GM19025 (cell line): ENCODE measurements at regions not wholly inside any gene's neighbourhood (a gene's known extent, or its start where the extent isn't known, plus 50 kb on each side); places are given as distances from the start of the nearest gene placed in this dataset.

Experiments used
- ATAC-seq: cut with Tn5 transposase; IDR thresholded peaks from one replicate; pipeline ENCODE4 v1.9.1; 2021; ENCODE audit warnings: mild to moderate bottlenecking, low read depth, moderate library complexity; ENCODE audit not compliant: unreplicated experiment

GRCh38 chr2:217192366-217192765 is 332.5 kb upstream of the TNP1 start:
- ATAC-seq, result no peak

DNA sequence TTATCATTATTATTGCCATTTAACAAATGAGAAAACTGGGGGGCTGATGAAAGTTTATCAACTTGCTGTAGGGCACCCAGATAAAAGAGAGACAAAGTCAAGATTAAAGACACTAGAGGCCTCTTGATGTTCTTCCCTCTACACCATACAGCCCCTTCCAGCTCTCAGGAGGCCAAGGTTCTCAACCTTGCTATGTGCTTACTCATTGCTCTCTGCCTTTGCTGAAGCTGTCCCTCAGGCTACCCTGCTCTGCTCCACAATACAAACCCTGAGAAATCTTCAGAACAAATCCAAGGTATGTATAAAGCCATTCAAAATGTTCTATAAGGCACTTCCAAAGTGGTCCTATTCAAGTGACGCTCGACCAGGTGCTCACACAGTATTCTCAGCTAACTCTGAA is 329.9 kb upstream of the TNP1 start:
- ATAC-seq, result no peak

DNA sequence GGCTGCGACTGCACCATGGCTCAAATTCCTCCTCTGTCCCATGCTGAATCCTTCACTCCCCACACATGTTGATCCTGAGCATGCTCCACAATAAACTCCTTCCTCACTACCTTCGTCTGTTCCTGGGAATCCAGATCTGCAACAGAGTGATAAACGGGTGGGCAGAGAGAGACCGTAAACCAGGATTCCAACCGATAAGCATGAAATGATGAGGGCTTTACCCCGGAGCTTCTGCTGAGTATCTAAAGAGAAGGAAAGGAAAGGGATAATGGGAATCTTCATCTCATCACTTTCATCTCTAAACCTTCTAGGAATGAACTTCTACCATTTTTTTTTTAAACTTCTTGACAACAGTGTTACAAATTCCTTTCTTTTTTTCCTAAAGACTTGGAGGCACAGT is 329.3 kb upstream of the TNP1 start:
- ATAC-seq, result no peak

DNA sequence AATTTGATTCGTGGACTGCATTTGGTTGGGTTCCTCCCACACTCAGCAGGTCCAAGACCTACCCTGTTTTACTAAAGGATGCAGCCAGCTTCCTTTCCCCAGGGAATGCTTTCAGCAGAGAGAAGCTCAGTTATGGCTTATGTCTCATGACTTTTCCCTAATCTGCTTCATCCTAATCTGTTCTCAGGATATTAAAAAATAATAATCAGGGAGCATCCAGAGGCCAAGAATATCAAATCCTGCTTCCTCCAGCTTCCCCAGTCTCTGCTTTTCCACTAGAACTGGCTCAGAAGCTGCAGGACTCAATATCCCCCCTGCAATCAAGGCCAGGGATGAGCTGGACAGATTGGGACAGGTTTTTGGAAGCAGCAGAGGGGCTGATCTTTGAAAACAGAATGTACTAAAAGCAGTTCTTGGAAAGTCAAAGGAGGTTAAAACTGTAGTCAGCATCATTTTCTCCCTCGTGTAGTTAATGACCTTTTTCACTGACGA is 326.9 kb upstream of the TNP1 start:
- no peak for ATAC-seq

GRCh38 chr2:217186152-217186551 is 326.3 kb upstream of the TNP1 start:
- no peak for ATAC-seq

DNA sequence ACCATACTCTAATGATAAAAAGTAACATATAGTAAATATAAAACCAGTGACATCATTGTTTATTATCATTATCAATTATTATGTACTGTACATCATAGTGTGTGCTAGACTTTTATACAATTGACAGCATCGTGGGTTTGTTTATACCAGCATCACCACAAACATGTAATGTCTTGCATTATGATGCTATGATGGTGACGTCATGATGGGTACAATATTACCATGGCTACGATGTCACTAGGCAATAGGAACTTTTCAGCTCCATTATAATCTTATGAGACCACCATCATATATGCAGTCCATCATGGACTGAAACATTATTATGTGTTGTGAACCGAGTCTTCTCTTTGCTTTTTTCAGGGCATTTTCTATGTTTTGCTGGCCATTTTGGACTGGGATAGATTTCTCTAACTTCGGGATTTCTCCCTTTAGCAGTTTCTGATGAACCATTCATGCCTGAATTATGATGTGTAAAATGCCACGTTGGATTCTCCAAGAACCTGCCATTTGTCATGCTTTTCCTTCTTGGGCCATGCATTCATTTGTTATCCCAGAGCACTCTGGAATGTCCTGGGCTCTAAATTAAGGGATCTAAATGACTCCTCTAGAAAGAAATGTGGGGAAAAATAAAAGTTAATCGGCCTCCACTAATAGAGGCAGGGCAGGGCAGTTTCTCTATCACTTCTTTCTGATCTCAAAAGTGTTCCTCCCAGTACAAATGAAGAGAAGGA is 325.6 kb upstream of the TNP1 start:
- no peak for ATAC-seq

DNA sequence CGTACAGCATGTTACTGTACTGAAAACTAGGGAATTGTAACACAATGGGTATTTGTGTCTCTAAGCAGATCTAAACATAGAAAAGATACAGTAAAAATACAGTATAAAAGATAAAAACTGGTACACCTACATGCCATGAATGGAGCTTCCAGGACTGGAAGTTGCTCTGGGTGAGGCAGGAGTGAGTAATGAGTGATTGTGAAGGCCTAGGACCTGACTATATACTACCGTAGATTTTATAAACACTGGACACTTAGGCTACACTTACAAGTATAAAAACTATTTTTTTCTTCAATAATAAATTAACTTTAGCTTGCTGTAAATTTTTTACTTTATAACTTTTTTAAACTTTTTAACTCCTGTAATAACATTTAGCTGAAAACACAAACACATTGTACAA is 324.4 kb upstream of the TNP1 start:
- ATAC-seq, result no peak

DNA sequence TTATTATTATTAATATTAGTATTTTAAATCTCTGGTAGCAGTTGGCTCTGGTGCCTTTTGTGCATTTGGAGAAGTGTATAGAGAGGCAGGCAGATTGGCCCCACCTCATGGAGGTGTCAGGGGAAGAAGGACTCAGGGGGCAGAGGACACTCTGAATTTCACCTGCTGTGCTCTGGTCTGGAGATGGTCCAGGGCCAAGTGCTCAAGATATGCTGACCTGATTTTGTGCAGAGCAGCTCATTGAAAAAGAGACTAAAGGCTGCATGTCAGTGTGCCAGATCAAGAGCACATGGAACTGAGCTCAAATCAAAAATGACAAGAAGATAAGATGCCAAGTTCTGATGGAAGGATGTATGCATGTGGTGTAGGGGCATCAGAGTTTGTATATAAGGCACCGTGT is 323.6 kb upstream of the TNP1 start:
- no peak for ATAC-seq

- no peak for ATAC-seq
These were observed 323.1 kb upstream of the TNP1 start for GRCh38 chr2:217182926-217183325.

DNA sequence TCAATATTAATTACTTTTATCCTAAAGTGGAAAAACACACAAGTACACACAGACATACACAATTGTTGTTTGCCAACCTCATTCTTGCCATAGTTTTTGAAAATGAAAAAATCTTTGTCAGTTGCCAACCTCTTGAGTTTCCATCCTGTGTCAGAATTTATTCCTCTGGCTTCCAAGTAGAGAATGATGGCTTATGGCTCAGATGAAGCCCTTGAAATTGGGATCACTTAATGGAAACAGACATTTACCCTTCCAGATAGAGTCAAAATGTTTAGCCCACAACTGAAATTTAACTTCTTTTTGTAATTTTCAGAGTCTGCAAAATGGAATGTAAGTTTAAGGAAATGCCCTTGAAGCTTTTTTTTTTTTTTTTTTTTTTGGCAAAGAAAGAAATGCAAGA is 321.6 kb upstream of the TNP1 start:
- ATAC-seq, result no peak

DNA sequence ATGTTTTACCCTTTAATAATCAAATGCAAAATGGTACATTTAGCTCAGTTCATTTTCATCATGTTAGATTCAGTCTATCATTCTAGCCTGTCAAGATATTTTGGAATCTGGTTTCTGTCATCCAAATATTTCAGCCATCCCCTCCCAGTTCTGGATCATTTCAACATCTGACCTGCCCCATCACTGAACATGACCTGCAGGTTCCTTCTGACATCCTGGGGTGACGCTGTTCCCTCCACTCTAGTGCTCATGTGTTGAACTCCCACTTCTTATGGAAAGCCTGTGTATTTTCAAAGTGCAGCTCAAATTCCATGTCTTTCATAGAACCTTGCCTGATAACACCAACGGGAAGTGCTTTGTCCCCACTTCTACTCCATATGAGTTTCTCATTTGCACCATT is 320.0 kb upstream of the TNP1 start:
- no peak for ATAC-seq

GRCh38 chr2:217178341-217178740 is 318.5 kb upstream of the TNP1 start:
- ATAC-seq, result no peak

DNA sequence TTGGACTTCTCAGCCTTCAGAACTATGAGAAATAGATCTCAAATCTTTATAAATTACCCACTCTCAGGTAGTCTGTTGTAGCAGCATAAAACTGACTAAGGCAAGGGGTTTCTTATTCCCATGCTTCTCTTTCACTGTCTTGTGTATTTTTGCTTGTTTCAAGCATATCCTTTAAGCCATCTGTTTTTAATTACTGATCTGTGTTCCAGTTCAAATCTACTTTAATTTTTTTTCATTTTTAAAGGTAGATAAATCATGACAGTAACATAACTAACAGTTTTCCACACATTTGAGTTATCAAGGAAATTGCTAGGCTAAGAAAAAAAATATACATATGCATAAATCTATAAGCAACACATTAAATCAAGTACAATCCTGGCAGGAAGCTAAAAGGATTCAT is 317.9 kb upstream of the TNP1 start:
- no peak for ATAC-seq

- no peak for ATAC-seq
These were observed 312.0 kb upstream of the TNP1 start for GRCh38 chr2:217171874-217172273.

- no peak for ATAC-seq
These were observed 308.6 kb upstream of the TNP1 start for GRCh38 chr2:217168496-217168895.

- ATAC-seq, result no peak
These were observed 307.7 kb upstream of the TNP1 start for GRCh38 chr2:217167531-217167930.

GRCh38 chr2:217166241-217166850 is 306.5 kb upstream of the TNP1 start:
- no peak for ATAC-seq

DNA sequence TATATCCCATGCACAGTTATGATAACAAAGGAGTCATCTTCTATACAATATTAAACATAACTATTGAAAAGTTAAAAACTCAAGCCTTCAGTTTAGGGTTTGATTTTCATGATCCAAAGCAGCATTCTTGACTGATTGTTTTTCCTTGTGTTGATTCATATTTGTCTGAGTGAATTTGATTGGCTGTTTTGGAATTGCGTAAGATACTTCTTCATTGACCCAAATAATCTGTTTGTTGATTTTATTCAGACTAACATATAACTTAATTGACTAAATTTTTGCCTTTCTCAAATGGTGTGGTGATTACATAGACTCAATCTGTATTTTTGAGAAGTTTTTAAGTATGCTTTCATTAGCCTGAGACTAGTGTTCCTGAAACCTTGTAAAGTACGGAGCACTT is 305.7 kb upstream of the TNP1 start:
- ATAC-seq, result no peak

DNA sequence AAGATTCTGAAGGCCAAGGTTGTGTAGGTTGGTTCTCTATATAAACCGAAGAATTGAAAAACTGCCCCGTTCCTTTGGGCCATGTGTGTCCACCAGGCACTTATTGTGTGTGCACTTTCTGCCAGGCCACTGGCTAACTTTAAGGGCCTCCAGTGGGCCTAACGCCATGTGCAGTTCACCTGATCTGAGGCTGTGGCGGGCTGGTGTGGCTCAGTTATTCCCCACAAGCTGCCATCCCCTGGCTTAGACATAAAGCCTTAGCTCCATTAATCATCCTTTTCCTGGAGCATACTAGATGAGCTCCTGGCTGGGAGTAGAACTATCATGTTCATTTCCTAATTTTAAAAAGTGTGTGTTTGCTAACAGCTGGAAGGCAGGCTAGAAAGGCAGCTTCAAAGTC is 304.1 kb upstream of the TNP1 start:
- ATAC-seq, result no peak

GRCh38 chr2:217162533-217162932 is 302.7 kb upstream of the TNP1 start:
- ATAC-seq, result no peak

DNA sequence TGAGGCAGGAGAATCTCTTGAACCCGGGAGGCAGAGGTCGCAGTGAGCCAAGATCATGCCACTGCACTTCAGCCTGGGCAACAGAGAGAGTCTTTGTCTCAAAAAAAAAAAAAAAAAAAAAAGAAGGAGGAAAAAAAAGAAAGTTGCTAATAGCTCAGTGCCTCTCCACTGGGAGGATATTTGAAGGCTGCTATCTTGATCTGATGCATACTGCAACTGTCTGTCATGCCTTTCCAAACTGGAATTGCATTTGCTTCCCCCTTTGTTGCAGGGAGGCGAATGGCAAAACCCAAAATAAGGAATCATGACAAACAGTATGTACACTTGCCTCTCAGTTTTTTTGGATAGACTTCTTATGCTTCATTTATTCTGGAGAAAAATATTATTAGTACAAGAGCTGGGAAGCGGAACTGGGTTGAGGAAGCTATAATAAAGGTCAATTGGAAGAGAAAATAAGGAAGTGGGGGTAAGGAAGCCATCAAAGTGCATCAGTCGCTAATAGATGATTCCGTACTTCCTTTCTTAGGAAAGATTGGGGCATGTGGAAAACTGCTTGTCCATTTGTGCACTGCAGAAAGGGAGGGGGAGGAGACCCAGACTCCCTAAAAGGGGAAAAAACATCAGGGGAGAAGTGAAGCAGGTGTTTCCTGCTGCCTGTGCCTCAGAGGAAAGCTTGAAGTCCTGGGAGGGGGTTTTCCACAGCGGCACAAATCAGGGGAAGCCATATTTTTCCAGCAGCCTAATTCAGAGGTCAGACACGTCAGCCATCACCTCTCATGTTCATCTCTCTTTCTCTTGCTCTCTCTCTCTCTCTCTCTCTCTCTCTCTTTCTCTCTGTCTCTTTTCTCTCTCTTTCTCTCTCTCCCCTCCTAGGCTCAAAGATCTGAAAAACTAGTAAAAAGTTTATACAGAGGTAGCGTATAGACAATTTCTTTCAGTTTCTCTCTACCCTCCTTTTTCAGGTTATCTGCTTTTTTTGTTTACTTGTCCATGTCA is 301.4 kb upstream of the TNP1 start:
- no peak for ATAC-seq
